Tibial nerve (tissue), 4 donors: ENCODE measurements at regions not wholly inside any gene's neighbourhood (a gene's known extent, or its start where the extent isn't known, plus 50 kb on each side); places are given as distances from the start of the nearest gene placed in this dataset.
"Not testable (repeated sequence)": the region's sequence is repeated elsewhere in the genome, so short reads cannot be mapped to it uniquely, and the experiment has no call there.

Experiments used
- DNase-seq, 2 donors: peaks; one replicate each; pipeline ENCODE4 v3.0.0-alpha.2; 2019; ENCODE audit warnings: low spot score in 2 of 2
- H3K27ac ChIP-seq, 4 donors: fragments of 200-600 bp; sonication (generic) in 3 of 4; one replicate each; pipeline ENCODE4 v1.5.1; 2017 to 2019; ENCODE audit warnings: mild to moderate bottlenecking in 1 of 4
- H3K27me3 ChIP-seq, 2 donors: fragments of 200-600 bp; sonication (generic) in 1 of 2; one replicate each; pipeline versions ENCODE4 v1.5.1 to v1.6.0; 2017 to 2019
- H3K36me3 ChIP-seq, 3 donors: fragments of 200-600 bp; sonication (generic); one replicate each; pipeline ENCODE4 v1.5.1; 2018 to 2019
- H3K4me1 ChIP-seq, 4 donors: fragments of 200-600 bp; sonication (generic) in 3 of 4; one replicate each; pipeline ENCODE4 v1.5.1; 2017 to 2019
- H3K4me3 ChIP-seq, 4 donors: fragments of 200-600 bp; sonication (generic) in 3 of 4; one replicate each; pipeline ENCODE4 v1.5.1; 2017 to 2019; ENCODE audit warnings: mild to moderate bottlenecking in 1 of 4, moderate library complexity in 1 of 4
- H3K9me3 ChIP-seq, 4 donors: fragments of 200-600 bp; sonication (generic) in 3 of 4; one replicate each; pipeline ENCODE4 v1.5.1; 2017 to 2019
- CTCF ChIP-seq, 5 experiments: fragments of 200-600 bp in 3 of 5; fragments of 450-650 bp in 2 of 5; sonication (generic) in 3 of 5; IDR thresholded peaks; one replicate each; pipeline ENCODE4 v1.5.1; 2016 to 2019; ENCODE audit warnings: antibody characterized with exemption in 5 of 5, mild to moderate bottlenecking in 3 of 5, moderate library complexity in 2 of 5
- EP300 ChIP-seq, 2 donors: sonication (generic); formaldehyde crosslinking; IDR thresholded peaks; one replicate each; pipeline ENCODE4 v1.6.1; 2017; ENCODE audit warnings: antibody characterized with exemption in 2 of 2, mild to moderate bottlenecking in 1 of 2
- POLR2A ChIP-seq, 2 donors: fragments of 450-650 bp; IDR thresholded peaks; one replicate each; pipeline ENCODE4 v1.6.1; 2017; ENCODE audit warnings: antibody characterized with exemption in 2 of 2, mild to moderate bottlenecking in 2 of 2, moderate library complexity in 2 of 2
- WGBS, 2 donors: methylation state at CpG; one replicate each; pipeline ENCODE4 v1.1.5; 2018; 5-methylcytosine and 5-hydroxymethylcytosine counted together

- Histone ChIP-seq H3K27ac (no peak overlapping the region), H3K4me1 (no peaks in the 10 kb centered on the region), H3K27me3 (no peaks in the 10 kb centered on the region), H3K9me3 (no peaks in the 10 kb centered on the region), H3K4me3 (no peak overlapping the region), H3K36me3 (no peaks in the 10 kb centered on the region)
- 66 to 88% methylated on average over 6 to 7 of the region's 7 CpGs for WGBS, 2 donors
- DNase-seq, result no peak
- TF ChIP-seq CTCF (IDR thresholded peaks at IDR 0.05), result no peak
- TF ChIP-seq POLR2A (IDR thresholded peaks at IDR 0.05), result no peak
- TF ChIP-seq EP300 (IDR thresholded peaks at IDR 0.05), result no peak
These were observed 557.0 kb upstream of the GNPDA2 start for GRCh38 chr4:45283352-45283751.

GRCh38 chr4:45280121-45280520 lies 553.8 kb upstream of the GNPDA2 start:
- DNase-seq, result no peak
- no peak overlapping the region for H3K4me3 ChIP-seq
- H3K27ac ChIP-seq, result no peak overlapping the region
- WGBS, 2 donors, result 78 to 95% methylated on average over 1 of the region's 1 CpG
- H3K27me3 ChIP-seq, result no peaks in the 10 kb centered on the region
- TF ChIP-seq POLR2A (IDR thresholded peaks at IDR 0.05), result no peak
- TF ChIP-seq CTCF (IDR thresholded peaks at IDR 0.05), result no peak
- no peak for TF ChIP-seq EP300 (IDR thresholded peaks at IDR 0.05)
- no peaks in the 10 kb centered on the region for H3K4me1 ChIP-seq
- no peaks in the 10 kb centered on the region for H3K9me3 ChIP-seq
- H3K36me3 ChIP-seq, result no peaks in the 10 kb centered on the region

GRCh38 chr4:45275862-45276261 lies 549.5 kb upstream of the GNPDA2 start:
- TF ChIP-seq EP300 (IDR thresholded peaks at IDR 0.05), result no peak
- no peak for TF ChIP-seq CTCF (IDR thresholded peaks at IDR 0.05)
- no peak for TF ChIP-seq POLR2A (IDR thresholded peaks at IDR 0.05)
- Histone ChIP-seq H3K4me3 (no peak overlapping the region), H3K4me1 (no peaks in the 10 kb centered on the region), H3K27me3 (no peaks in the 10 kb centered on the region), H3K9me3 (no peaks in the 10 kb centered on the region), H3K36me3 (no peaks in the 10 kb centered on the region), H3K27ac (no peak overlapping the region)
- no peak for DNase-seq
- WGBS, 2 donors, result 93% methylated on average over 21 of the region's 21 CpGs

- H3K27ac ChIP-seq, H3K4me3 ChIP-seq, H3K4me1 ChIP-seq, H3K36me3 ChIP-seq, H3K9me3 ChIP-seq, H3K27me3 ChIP-seq, DNase-seq: not testable (repeated sequence)
- 69 to 74% methylated on average over 3 of the region's 3 CpGs for WGBS, 2 donors
These were observed 521.8 kb upstream of the GNPDA2 start for GRCh38 chr4:45248106-45248505.

- no peak for TF ChIP-seq POLR2A (IDR thresholded peaks at IDR 0.05)
- no peak for TF ChIP-seq EP300 (IDR thresholded peaks at IDR 0.05)
- TF ChIP-seq CTCF (IDR thresholded peaks at IDR 0.05), result no peak
These were observed 515.6 kb upstream of the GNPDA2 start for GRCh38 chr4:45241976-45242375.

GRCh38 chr4:45229206-45229605 lies 502.9 kb upstream of the GNPDA2 start:
- no peak overlapping the region for H3K27ac ChIP-seq
- peaks cover 0 to 6% (median 0%) of the 10 kb centered on the region in 4 donors for H3K9me3 ChIP-seq
- 87 to 88% methylated on average over 1 of the region's 1 CpG for WGBS, 2 donors
- H3K36me3 ChIP-seq, result no peaks in the 10 kb centered on the region
- H3K4me3 ChIP-seq, result no peak overlapping the region
- TF ChIP-seq CTCF (IDR thresholded peaks at IDR 0.05) (no peak), EP300 (IDR thresholded peaks at IDR 0.05) (no peak), POLR2A (IDR thresholded peaks at IDR 0.05) (no peak)
- H3K4me1 ChIP-seq, result no peaks in the 10 kb centered on the region
- H3K27me3 ChIP-seq, result no peaks in the 10 kb centered on the region
- DNase-seq, result no peak

More at GRCh38 chr4:45241976-45242375, 515.6 kb upstream of the GNPDA2 start:
- no peaks in the 10 kb centered on the region for H3K36me3 ChIP-seq
- peaks cover 0 to 10% (median 0%) of the 10 kb centered on the region in 4 donors for H3K9me3 ChIP-seq
- H3K4me3 ChIP-seq, result no peak overlapping the region
- H3K27me3 ChIP-seq, result no peaks in the 10 kb centered on the region
- no peak for DNase-seq
- H3K27ac ChIP-seq, result no peak overlapping the region
- no peaks in the 10 kb centered on the region for H3K4me1 ChIP-seq
